ENCODE measurements at regions not wholly inside any gene's neighbourhood (a gene's known extent, or its start where the extent isn't known, plus 50 kb on each side); places are given as distances from the start of the nearest gene placed in this dataset.
"Not testable (repeated sequence)": the region's sequence is repeated elsewhere in the genome, so short reads cannot be mapped to it uniquely, and the experiment has no call there.

DNA sequence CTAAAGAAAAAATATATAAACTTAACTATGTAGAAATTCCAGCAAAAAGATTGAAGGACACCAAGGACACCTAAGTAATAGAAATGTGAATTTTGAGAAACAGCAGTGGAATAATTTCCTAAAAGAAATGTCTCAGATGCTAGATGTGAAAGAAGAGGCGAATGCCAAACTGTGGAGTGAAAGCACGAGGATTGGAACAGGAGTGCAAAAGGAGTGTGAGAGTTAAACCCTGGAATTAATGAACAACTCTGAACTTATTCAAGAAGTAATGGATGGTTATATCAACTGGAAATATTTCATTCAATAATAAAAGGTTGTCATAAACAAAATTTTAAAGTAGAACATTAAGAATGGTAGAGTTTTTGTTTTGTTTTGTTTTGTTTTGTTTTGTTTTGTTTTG is 78.5 kb upstream of the SGIP1 start:
- no peak for DNase-seq (ENCODE audit: low read depth in 4 of 4, low spot score in 3 of 4)

- DNase-seq (ENCODE audit: low read depth in 4 of 4, low spot score in 3 of 4), result no peak
Measured at GRCh38 chr1:66460776-66461175, 73.2 kb upstream of the SGIP1 start.

- no peak for DNase-seq (ENCODE audit: low read depth in 4 of 4, low spot score in 3 of 4)
Measured at GRCh38 chr1:66462313-66462712, 71.6 kb upstream of the SGIP1 start.

DNA sequence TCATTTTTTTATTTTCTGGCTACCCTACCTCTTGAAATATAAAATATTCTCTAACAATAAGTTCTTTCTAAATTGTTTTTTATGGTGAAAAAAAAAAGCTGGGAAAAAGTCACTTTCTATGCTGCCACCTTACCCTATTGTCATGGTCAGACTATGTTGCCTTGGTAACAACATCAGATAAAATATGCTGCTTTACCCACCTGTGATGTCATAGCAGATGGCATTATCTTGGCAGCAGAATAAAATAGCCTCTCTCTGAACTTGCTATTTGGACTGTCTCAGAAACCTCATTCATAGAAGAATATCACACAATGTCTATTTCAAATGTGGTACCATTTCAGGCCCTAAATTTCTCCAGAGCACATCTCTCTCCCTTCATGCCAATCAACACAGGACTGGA is 69.6 kb upstream of the SGIP1 start:
- DNase-seq (ENCODE audit: low read depth in 4 of 4, low spot score in 3 of 4), result no peak

DNA sequence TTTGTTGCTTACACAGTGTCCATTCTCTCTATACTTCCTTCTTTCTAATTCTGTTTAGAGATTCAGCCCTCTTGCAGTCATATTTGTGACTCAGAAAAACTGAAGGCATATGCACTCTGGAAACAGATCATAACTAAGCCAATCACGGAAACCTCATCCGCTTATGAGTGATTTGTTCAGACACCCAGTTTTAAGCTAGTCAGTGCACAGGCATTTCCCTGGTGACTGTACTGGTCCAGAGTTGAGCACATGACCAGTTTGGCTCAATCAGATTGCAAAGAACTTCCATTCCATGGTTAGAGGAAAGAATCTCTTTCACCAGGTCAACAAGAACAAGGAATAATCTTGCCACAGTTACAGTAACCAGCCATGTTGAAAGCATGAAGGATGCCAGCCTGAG is 69.2 kb upstream of the SGIP1 start:
- DNase-seq (ENCODE audit: low read depth in 4 of 4, low spot score in 3 of 4), result no peak

DNA sequence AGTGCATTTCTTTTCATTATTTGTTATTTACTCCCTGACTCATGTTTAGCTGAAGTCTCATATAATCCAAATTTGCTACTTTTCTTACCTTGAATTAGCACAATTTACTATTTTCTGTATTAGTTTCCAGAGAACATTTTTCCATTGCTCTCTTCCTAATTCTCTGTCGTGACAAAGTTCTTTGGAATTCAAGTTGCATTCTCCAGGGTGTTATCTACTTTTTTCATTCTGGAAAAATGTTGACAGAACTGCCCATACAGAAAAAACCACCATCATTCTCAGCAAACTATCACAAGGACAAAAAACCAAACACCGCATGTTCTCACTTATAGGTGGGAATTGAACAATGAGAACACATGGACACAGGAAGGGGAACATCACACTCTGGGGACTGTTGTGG is 67.3 kb upstream of the SGIP1 start:
- not testable (repeated sequence) for DNase-seq (ENCODE audit: low read depth in 4 of 4, low spot score in 3 of 4)

DNA sequence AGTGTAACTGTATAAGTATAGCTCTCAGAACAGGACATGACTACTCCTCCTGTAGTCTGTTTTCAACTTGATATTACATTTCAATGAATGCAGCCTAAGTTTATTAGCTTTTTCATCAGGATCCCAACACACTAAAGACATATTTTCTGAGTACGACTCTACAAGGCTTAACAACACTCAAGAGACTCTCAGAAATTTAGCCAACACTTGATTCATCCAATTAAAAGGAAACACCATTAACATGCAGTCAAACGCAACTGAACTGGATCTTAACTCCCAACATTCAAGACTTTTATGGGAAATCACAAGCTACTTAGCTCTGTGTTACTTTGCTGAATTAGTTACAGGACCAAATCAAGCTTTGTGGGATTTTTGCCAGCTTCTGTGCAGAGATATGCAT is 65.2 kb upstream of the SGIP1 start:
- no peak for DNase-seq (ENCODE audit: low read depth in 4 of 4, low spot score in 3 of 4)

DNA sequence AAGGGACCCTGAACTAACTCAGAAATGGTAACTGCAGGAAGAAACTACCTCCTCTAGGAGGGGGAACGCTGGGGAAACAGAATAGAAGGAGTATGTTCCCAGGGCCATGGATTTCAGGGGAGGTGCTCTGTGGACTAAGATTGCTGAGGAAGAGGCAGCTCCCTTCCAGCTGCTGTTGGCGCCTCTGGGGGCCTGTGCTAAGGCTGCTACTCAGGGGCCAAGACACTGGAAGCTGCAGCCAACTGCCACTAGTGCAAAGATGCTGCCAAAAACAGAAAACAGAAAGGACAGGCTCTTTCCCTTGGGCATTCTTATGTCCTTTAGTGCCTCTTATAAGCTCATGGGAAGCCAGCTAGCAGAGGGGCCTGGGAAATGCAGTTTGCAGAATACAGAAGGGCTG is 58.0 kb upstream of the SGIP1 start:
- no peak for DNase-seq (ENCODE audit: low read depth in 4 of 4, low spot score in 3 of 4)

- DNase-seq (ENCODE audit: low read depth in 4 of 4, low spot score in 3 of 4), result no peak
Measured at GRCh38 chr1:66476774-66477173, 57.2 kb upstream of the SGIP1 start.

DNA sequence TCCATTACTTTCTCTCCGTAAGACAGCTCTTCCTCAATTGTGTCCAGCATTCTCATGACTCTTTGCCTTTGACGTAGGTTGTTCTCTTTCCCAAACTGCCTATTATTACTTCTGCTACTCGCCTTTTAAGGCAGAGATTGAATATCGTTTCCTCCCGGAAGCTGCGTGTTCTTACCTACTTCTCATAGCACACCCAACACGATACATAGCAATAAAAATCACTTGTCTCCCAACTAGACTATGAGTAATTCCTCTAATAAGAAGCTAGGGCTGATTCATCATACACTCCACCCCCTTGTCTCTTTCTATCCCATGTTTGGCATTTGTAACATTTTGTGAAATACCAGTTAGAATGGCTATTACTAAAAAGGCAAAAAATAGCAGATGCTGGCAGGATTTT is 55.8 kb upstream of the SGIP1 start:
- no peak for DNase-seq (ENCODE audit: low read depth in 4 of 4, low spot score in 3 of 4)

GRCh38 chr1:66480162-66480561 is 53.8 kb upstream of the SGIP1 start:
- no peak for DNase-seq (ENCODE audit: low read depth in 4 of 4, low spot score in 3 of 4)

- not testable (repeated sequence) for DNase-seq (ENCODE audit: low read depth in 4 of 4, low spot score in 3 of 4)
Measured at GRCh38 chr1:66481215-66481614, 52.7 kb upstream of the SGIP1 start.

All from left renal pelvis (tissue), 4 donors.